CD4-positive, alpha-beta memory T cell (primary cell): ENCODE measurements at regions not wholly inside any gene's neighbourhood (a gene's known extent, or its start where the extent isn't known, plus 50 kb on each side); places are given as distances from the start of the nearest gene placed in this dataset.

Experiments
- CTCF ChIA-PET: fragments of 350-600 bp; sonication (Branson Sonifier 250); formaldehyde crosslinking; loops from one replicate; lab custom pipeline; 2021; ENCODE audit warnings: inconsistent platforms; ENCODE audit not compliant: partially characterized antibody; lab: Charles Lee
- POLR2A ChIA-PET: fragments of 350-600 bp; sonication (Branson Sonifier 250); formaldehyde crosslinking; loops from one replicate; lab custom pipeline; 2021; ENCODE audit not compliant: partially characterized antibody; lab: Charles Lee
- DNase-seq, 5 donors: peaks; one replicate each; pipeline versions ENCODE4 v3.0.0 to v3.0.0-alpha.2; 2020 to 2022; ENCODE audit warnings: mixed read lengths in 1 of 5
- H3K27ac ChIP-seq: one replicate; pipeline ENCODE4 v1.7.0; 2013; ENCODE audit warnings: low read depth, low read length
- H3K27me3 ChIP-seq: 2 replicates; pipeline ENCODE4 v1.7.0; 2013; ENCODE audit warnings: mild to moderate bottlenecking, low read length, moderate library complexity; ENCODE audit not compliant: insufficient read depth
- H3K36me3 ChIP-seq: 2 replicates; pipeline ENCODE4 v1.7.0; 2013; ENCODE audit warnings: mild to moderate bottlenecking, low read length, moderate library complexity; ENCODE audit not compliant: insufficient read depth
- H3K4me1 ChIP-seq: 2 replicates; pipeline ENCODE4 v1.7.0; 2013; ENCODE audit warnings: mild to moderate bottlenecking, low read length, moderate library complexity; ENCODE audit not compliant: insufficient read depth
- H3K4me3 ChIP-seq, 2 donors: one replicate each; pipeline ENCODE4 v1.7.0; 2013; ENCODE audit warnings: low read length in 2 of 2, mild to moderate bottlenecking in 1 of 2
- H3K9me3 ChIP-seq, 2 donors: one replicate each; pipeline ENCODE4 v1.7.0; 2013; ENCODE audit warnings: low read length in 2 of 2, control low read depth in 1 of 2; ENCODE audit not compliant: control insufficient read depth in 1 of 2
- H3K27ac Mint-ChIP-seq, 7 donors: one replicate each; pipeline ENCODE4 v1.8.0; 2020 to 2021; ENCODE audit warnings: mixed read lengths in 7 of 7, mild to moderate bottlenecking in 6 of 7, inconsistent platforms in 3 of 7, moderate library complexity in 3 of 7
- H3K27me3 Mint-ChIP-seq, 2 donors: one replicate each; pipeline ENCODE4 v1.8.0; 2020 to 2021; ENCODE audit warnings: mixed read lengths in 2 of 2
- H3K36me3 Mint-ChIP-seq, 2 donors: one replicate each; pipeline ENCODE4 v1.8.0; 2020 to 2021; ENCODE audit warnings: mixed read lengths in 2 of 2, inconsistent platforms in 1 of 2, mild to moderate bottlenecking in 1 of 2
- H3K4me1 Mint-ChIP-seq, 4 donors: one replicate each; pipeline ENCODE4 v1.8.0; 2020 to 2021; ENCODE audit warnings: mixed read lengths in 4 of 4, mild to moderate bottlenecking in 1 of 4
- H3K4me3 Mint-ChIP-seq, 8 donors: one replicate each; pipeline ENCODE4 v1.8.0; 2020 to 2021; ENCODE audit warnings: mixed read lengths in 8 of 8, mild to moderate bottlenecking in 7 of 8, moderate library complexity in 6 of 8, inconsistent platforms in 3 of 8
- H3K9me3 Mint-ChIP-seq, 8 donors: one replicate each; pipeline ENCODE4 v1.8.0; 2020 to 2021; ENCODE audit warnings: mixed read lengths in 8 of 8, mild to moderate bottlenecking in 5 of 8, inconsistent platforms in 3 of 8, moderate library complexity in 1 of 8
- intact Hi-C: fragments of 100-400 bp; cut with micrococcal nuclease; formaldehyde crosslinking; loops from one replicate; pipeline ENCODE4 v1.15.1; 2023

DNA sequence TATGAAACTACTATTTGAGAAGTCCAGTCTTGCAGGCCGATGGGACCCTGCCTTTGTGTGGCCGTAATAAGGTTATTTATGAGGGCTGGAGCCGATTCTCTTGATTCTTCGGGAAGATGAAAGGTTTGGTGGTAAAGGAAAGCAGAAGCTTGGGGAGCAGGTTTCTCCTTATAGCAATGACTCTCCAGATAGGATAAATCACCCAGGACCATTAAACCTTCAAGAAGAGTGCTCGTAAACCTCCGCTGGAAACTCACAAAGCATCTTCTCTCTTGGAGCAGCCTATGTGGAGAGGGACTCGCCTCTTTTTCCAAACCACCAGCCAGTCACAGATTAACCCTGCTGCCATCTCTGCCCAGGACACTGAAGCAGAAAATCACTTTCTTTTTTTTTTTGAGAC lies 69.6 kb upstream of the SALL4 start:
- no peak overlapping the region for H3K4me3 Mint-ChIP-seq
- no peaks in the 10 kb centered on the region for H3K36me3 Mint-ChIP-seq
- peaks cover 4 to 6% of the 10 kb centered on the region in 2 donors for H3K27me3 Mint-ChIP-seq
- Histone ChIP-seq H3K36me3 (no peaks in the 10 kb centered on the region), H3K9me3 (no peaks in the 10 kb centered on the region), H3K27ac (no peak overlapping the region), H3K4me3 (no peak overlapping the region), H3K27me3 (no peaks in the 10 kb centered on the region), H3K4me1 (no peaks in the 10 kb centered on the region)
- CTCF ChIA-PET = no interaction called here
- DNase-seq = no peak
- POLR2A ChIA-PET = no interaction called here
- H3K27ac Mint-ChIP-seq = no peak overlapping the region
- no peaks in the 10 kb centered on the region for H3K4me1 Mint-ChIP-seq
- intact Hi-C loops = no loop called here
- H3K9me3 Mint-ChIP-seq = peaks cover 0 to 2% (median 0%) of the 10 kb centered on the region in 8 donors

DNA sequence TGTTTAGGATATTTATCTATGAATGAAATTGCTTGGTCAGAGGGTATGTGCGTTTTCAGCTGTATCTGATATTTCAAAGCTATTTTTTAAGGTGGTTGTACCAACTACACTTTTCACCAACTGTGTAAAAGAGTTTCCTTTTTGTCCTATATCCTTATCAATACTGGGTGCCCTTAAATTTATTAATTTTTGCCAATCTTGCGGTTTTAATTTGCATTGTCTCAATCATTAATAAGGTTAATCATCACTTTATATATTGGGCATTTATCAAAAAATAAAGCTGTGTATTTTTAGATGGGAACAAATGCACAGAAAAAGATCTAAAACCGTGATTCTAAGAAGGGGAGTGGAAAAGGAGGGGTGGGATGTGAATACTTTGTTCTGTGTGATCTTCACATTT lies 66.7 kb upstream of the SALL4 start:
- Histone ChIP-seq H3K36me3 (no peaks in the 10 kb centered on the region), H3K27me3 (no peaks in the 10 kb centered on the region), H3K9me3 (no peaks in the 10 kb centered on the region), H3K27ac (no peak overlapping the region), H3K4me3 (no peak overlapping the region), H3K4me1 (no peaks in the 10 kb centered on the region)
- Mint-ChIP-seq H3K4me1 (no peaks in the 10 kb centered on the region), H3K9me3 (no peaks in the 10 kb centered on the region), H3K36me3 (no peaks in the 10 kb centered on the region), H3K4me3 (no peak overlapping the region), H3K27ac (no peak overlapping the region), H3K27me3 (peaks cover 4 to 14% of the 10 kb centered on the region in 2 donors)
- DNase-seq = no peak
- ChIA-PET CTCF (no interaction called here), POLR2A (no interaction called here)
- intact Hi-C loops = no loop called here

DNA sequence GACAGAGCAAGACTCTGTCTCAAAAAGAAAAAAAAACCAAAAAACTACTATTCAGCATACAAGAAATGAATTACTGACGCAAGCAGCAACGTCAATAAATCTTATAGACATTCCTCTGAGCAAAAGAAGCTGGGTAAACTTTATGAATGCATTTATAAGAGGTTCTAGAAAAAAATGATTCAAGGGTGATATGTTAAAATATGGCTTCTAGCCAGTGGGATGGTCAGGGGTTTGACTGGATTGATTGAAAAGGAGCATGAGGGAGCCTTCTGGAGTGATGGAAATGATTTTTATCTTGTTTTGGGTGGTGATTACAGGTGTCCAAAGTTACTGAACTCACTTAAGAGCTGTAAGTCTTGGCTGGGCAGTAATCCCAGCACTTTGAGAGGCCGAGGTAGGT lies 64.9 kb upstream of the SALL4 start:
- no peaks in the 10 kb centered on the region for H3K36me3 Mint-ChIP-seq
- intact Hi-C loops = no loop called here
- no peaks in the 10 kb centered on the region for H3K4me1 Mint-ChIP-seq
- ChIA-PET POLR2A (interaction anchor here (0.6 kb wide), 1 partner anchor 50 kb away, joined by 3 read pairs; no protein-coding TSS in a partner anchor), CTCF (no interaction called here)
- H3K27ac Mint-ChIP-seq = no peak overlapping the region
- H3K9me3 Mint-ChIP-seq = peaks cover 0 to 1% (median 0%) of the 10 kb centered on the region in 8 donors
- H3K4me3 Mint-ChIP-seq = no peak overlapping the region
- H3K9me3 ChIP-seq = no peaks in the 10 kb centered on the region
- DNase-seq = no peak
- no peaks in the 10 kb centered on the region for H3K36me3 ChIP-seq
- H3K27me3 ChIP-seq = no peaks in the 10 kb centered on the region
- H3K4me3 ChIP-seq = no peak overlapping the region
- H3K27me3 Mint-ChIP-seq = peaks cover 9 to 18% of the 10 kb centered on the region in 2 donors
- H3K27ac ChIP-seq = no peak overlapping the region
- H3K4me1 ChIP-seq = no peaks in the 10 kb centered on the region

DNA sequence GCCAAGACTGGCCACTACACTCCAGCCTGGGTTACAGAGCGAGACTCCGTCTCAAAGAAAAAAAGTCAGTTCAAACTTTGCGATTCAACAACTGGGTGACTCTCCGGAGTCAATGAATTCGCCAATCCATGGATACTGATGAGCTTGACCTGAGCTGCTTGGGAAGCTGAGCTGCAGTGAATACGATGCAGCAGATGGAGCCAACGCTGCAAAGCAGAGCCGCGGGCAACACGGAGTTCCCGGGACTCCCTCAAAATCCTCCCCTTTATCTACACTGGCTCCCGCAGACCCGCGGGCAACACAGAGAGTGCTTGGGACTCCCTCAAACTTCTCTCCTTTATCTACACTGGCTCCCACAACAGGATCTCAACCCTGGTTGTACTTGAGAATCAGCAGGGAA lies 62.6 kb upstream of the SALL4 start:
- CTCF ChIA-PET = no interaction called here
- no peaks in the 10 kb centered on the region for H3K4me1 ChIP-seq
- H3K4me3 ChIP-seq = no peak overlapping the region
- no peak overlapping the region for H3K27ac ChIP-seq
- peaks cover 17 to 20% of the 10 kb centered on the region in 2 donors for H3K27me3 Mint-ChIP-seq
- intact Hi-C loops = no loop called here
- no peak overlapping the region for H3K4me3 Mint-ChIP-seq
- no peaks in the 10 kb centered on the region for H3K36me3 Mint-ChIP-seq
- DNase-seq = no peak
- no peaks in the 10 kb centered on the region for H3K27me3 ChIP-seq
- POLR2A ChIA-PET = no interaction called here
- H3K9me3 Mint-ChIP-seq = peaks cover 0 to 4% (median 0%) of the 10 kb centered on the region in 8 donors
- no peak overlapping the region for H3K27ac Mint-ChIP-seq
- no peaks in the 10 kb centered on the region for H3K4me1 Mint-ChIP-seq
- H3K36me3 ChIP-seq = no peaks in the 10 kb centered on the region
- no peaks in the 10 kb centered on the region for H3K9me3 ChIP-seq

DNA sequence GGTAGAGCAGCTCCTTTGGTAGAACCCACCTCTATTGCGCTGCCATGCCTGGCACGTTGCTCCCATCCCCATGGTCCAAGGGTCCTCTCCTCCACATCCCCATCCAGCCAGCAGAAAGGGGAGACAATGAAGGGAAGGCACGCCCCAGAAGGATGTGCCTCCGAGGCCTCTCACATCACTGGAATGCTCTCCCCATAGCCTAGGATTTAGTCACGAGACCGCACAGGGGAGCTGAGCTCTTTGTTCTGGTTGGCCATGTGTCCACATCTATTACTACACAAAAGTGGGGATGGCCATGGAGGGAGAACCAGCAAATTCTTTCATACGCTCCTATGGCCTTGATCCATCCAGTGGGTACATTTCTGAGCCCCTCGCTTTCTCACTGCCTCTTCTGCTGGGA lies 60.5 kb upstream of the SALL4 start:
- Histone ChIP-seq H3K27ac (no peak overlapping the region), H3K9me3 (no peaks in the 10 kb centered on the region), H3K4me3 (no peak overlapping the region), H3K36me3 (no peaks in the 10 kb centered on the region), H3K4me1 (no peaks in the 10 kb centered on the region), H3K27me3 (no peaks in the 10 kb centered on the region)
- intact Hi-C loops = no loop called here
- Mint-ChIP-seq H3K4me3 (no peak overlapping the region), H3K4me1 (no peaks in the 10 kb centered on the region), H3K36me3 (no peaks in the 10 kb centered on the region), H3K9me3 (peaks cover 0 to 4% (median 0%) of the 10 kb centered on the region in 8 donors), H3K27ac (peak overlapping the region in 1 of 7 donors; percentile 68), H3K27me3 (peaks cover 21% of the 10 kb centered on the region in 2 donors)
- POLR2A ChIA-PET = no interaction called here
- CTCF ChIA-PET = no interaction called here
- no peak for DNase-seq

DNA sequence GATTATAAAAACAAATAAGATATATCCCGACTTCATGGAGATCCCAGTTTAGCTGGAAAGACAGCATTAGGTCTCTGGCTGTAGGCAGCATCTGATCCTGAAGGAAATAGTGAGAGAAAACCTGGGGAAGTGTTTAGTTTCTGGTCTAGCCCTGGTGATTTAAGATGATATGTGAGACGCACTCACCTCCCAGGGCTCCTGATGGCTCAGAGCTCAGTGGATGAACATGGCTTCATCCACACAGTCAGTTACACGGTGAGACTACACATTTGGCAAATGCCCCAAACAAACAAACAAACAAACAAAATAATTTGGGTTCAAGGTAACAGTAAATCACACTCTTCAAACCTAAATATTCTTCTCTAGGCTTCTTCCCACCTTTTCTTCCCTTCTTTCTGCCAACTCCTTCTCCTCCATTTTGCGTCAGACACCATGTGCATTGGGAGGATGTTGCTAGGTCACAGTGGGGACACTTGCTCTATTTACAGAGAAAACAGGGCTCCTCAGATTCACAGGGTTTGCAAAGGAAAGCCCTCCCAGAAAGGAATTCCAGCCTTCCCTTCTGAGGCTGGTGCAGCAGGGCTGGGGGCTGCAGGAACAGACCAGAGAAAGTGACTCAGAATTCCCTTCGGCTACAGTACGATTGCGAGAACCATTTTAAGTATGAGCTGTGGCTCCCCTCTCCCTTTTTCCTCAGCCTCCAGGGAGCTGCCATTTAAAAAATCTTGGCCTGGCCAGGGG lies 59.6 kb upstream of the SALL4 start:
- Mint-ChIP-seq H3K27me3 (peaks cover 22 to 25% of the 10 kb centered on the region in 2 donors), H3K4me1 (no peaks in the 10 kb centered on the region), H3K9me3 (peaks cover 0 to 4% (median 0%) of the 10 kb centered on the region in 8 donors), H3K27ac (no peak overlapping the region), H3K4me3 (no peak overlapping the region), H3K36me3 (no peaks in the 10 kb centered on the region)
- no peaks in the 10 kb centered on the region for H3K36me3 ChIP-seq
- intact Hi-C loops = no loop called here
- no peak overlapping the region for H3K4me3 ChIP-seq
- no peak for DNase-seq
- no peaks in the 10 kb centered on the region for H3K27me3 ChIP-seq
- H3K4me1 ChIP-seq = no peaks in the 10 kb centered on the region
- no peaks in the 10 kb centered on the region for H3K9me3 ChIP-seq
- CTCF ChIA-PET = no interaction called here
- POLR2A ChIA-PET = no interaction called here
- H3K27ac ChIP-seq = no peak overlapping the region

DNA sequence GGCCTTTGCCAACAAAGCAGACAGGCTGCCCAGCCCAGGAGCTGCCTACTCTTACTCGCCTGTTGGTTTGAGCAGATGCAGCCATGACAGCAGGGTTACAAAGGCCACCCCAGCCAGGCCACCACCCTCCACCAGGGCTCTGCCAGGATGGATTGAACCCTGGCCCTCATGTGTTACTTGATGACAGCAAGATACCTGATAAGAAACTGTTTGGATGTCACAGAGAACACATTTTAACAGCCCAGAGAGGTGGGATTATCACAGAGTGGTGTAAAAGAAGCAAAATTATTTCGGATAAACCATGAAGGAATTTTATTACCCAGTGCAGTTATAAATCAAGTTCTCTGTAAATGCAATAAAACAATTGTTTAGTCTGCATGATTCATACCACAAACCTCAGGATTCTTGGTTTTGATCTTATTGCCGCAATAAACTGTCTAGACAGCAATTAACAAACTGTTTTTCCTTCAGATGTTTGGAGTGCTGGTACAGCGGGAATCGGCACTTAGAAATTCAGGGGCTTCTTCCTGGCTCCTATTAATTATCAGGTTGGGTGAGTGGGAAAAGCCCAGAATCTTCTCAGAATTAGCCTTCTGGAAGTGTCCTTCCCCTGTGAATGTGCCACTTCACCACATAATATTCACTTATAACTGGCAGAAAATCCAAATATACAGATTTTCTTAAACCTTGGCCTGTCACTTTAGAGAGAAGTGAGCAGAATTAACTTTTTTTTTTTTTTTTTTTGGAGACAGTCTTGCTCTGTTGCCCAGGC lies 58.0 kb upstream of the SALL4 start:
- no peak overlapping the region for H3K4me3 ChIP-seq
- peaks cover 23 to 24% of the 10 kb centered on the region in 2 donors for H3K27me3 Mint-ChIP-seq
- intact Hi-C loops = no loop called here
- no peaks in the 10 kb centered on the region for H3K4me1 ChIP-seq
- no peak for DNase-seq
- no peak overlapping the region for H3K27ac ChIP-seq
- H3K27ac Mint-ChIP-seq = no peak overlapping the region
- peaks cover 0 to 4% (median 0%) of the 10 kb centered on the region in 8 donors for H3K9me3 Mint-ChIP-seq
- no peak overlapping the region for H3K4me3 Mint-ChIP-seq
- no peaks in the 10 kb centered on the region for H3K36me3 ChIP-seq
- ChIA-PET POLR2A (no interaction called here), CTCF (no interaction called here)
- no peaks in the 10 kb centered on the region for H3K4me1 Mint-ChIP-seq
- no peaks in the 10 kb centered on the region for H3K9me3 ChIP-seq
- H3K27me3 ChIP-seq = no peaks in the 10 kb centered on the region
- H3K36me3 Mint-ChIP-seq = no peaks in the 10 kb centered on the region
